A673 (cell line): ENCODE measurements at regions not wholly inside any gene's neighbourhood (a gene's known extent, or its start where the extent isn't known, plus 50 kb on each side); places are given as distances from the start of the nearest gene placed in this dataset.

Experiments used
- EZH2 ChIP-seq: fragments of 200-600 bp; sonication (generic); IDR thresholded peaks from 2 replicates; pipeline ENCODE4 v1.6.1; 2017; ENCODE audit warnings: borderline replicate concordance, low read depth, mild to moderate bottlenecking, mixed read lengths, antibody characterized with exemption, low read length; ENCODE audit not compliant: poor library complexity, severe bottlenecking
- TF ChIP-seq, protein P1 (sequence below): fragments of 300-800, 200-600 bp; sonication (generic); conservative IDR thresholded peaks from 2 replicates; pipeline ENCODE4 v1.5.1; 2017; ENCODE audit warnings: low read depth, mild to moderate bottlenecking, antibody characterized with exemption, low read length, moderate library complexity, mixed read lengths

- no peak for TF ChIP-seq EZH2
- TF ChIP-seq, protein P1, sequence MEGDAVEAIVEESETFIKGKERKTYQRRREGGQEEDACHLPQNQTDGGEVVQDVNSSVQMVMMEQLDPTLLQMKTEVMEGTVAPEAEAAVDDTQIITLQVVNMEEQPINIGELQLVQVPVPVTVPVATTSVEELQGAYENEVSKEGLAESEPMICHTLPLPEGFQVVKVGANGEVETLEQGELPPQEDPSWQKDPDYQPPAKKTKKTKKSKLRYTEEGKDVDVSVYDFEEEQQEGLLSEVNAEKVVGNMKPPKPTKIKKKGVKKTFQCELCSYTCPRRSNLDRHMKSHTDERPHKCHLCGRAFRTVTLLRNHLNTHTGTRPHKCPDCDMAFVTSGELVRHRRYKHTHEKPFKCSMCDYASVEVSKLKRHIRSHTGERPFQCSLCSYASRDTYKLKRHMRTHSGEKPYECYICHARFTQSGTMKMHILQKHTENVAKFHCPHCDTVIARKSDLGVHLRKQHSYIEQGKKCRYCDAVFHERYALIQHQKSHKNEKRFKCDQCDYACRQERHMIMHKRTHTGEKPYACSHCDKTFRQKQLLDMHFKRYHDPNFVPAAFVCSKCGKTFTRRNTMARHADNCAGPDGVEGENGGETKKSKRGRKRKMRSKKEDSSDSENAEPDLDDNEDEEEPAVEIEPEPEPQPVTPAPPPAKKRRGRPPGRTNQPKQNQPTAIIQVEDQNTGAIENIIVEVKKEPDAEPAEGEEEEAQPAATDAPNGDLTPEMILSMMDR, result no peak
These were observed 124.2 kb upstream of the PTPN1 start for GRCh38 chr20:50385733-50386640.
